ENCODE measurements at regions not wholly inside any gene's neighbourhood (a gene's known extent, or its start where the extent isn't known, plus 50 kb on each side); places are given as distances from the start of the nearest gene placed in this dataset.

GRCh38 chr22:27099946-27100722 is 442.7 kb downstream of the MIAT start:
- H3K4me1 Mint-ChIP-seq, result peaks cover 16 to 25% of the 10 kb centered on the region in 2 experiments
- no peak overlapping the region for H3K27ac ChIP-seq (ENCODE audit: insufficient read length, low read depth, low read length)
- no peak overlapping the region; a peak in 2 of 7 replicates for H3K27ac Mint-ChIP-seq
- H2BK5ac ChIP-seq (ENCODE audit: insufficient read length, low read length), result no peak overlapping the region
- H3K27me3 Mint-ChIP-seq (ENCODE audit: low read depth), result peaks cover 31% of the 10 kb centered on the region
- no peak overlapping the region for H2BK15ac ChIP-seq (ENCODE audit: low read depth, low read length)
- H3K4me1 ChIP-seq (ENCODE audit: insufficient read depth, low read length), result no peaks in the 10 kb centered on the region
- H3K36me3 Mint-ChIP-seq (ENCODE audit: insufficient read depth in 1 of 3, low read depth in 3 of 3), result no peaks in the 10 kb centered on the region; a peak in 1 of 7 replicates
- H2BK12ac ChIP-seq (ENCODE audit: insufficient read length, low read depth, low read length), result no peak overlapping the region
- TF ChIP-seq, protein P1, sequence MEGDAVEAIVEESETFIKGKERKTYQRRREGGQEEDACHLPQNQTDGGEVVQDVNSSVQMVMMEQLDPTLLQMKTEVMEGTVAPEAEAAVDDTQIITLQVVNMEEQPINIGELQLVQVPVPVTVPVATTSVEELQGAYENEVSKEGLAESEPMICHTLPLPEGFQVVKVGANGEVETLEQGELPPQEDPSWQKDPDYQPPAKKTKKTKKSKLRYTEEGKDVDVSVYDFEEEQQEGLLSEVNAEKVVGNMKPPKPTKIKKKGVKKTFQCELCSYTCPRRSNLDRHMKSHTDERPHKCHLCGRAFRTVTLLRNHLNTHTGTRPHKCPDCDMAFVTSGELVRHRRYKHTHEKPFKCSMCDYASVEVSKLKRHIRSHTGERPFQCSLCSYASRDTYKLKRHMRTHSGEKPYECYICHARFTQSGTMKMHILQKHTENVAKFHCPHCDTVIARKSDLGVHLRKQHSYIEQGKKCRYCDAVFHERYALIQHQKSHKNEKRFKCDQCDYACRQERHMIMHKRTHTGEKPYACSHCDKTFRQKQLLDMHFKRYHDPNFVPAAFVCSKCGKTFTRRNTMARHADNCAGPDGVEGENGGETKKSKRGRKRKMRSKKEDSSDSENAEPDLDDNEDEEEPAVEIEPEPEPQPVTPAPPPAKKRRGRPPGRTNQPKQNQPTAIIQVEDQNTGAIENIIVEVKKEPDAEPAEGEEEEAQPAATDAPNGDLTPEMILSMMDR (conservative IDR thresholded peaks at IDR 0.05), result no peak
- no peaks in the 10 kb centered on the region; a peak in 1 of 5 replicates for H3K9me3 Mint-ChIP-seq
- peak overlapping the region in 1 of 2 experiments; percentile 38; a peak in 2 of 5 replicates for H3K4me3 Mint-ChIP-seq
- no peak overlapping the region for H3K4me2 ChIP-seq (ENCODE audit: insufficient read depth, insufficient read length, low read length)
- H3K9me3 ChIP-seq (ENCODE audit: control insufficient read depth, low read depth, low read length), result no peaks in the 10 kb centered on the region
- no peaks in the 10 kb centered on the region for H3K27me3 ChIP-seq (ENCODE audit: insufficient read depth, low read length)
- H3K23ac ChIP-seq (ENCODE audit: insufficient read length, low read depth, low read length), result no peak overlapping the region
- H3T11ph ChIP-seq (ENCODE audit: low read length), result no peak overlapping the region
- H3K18ac ChIP-seq (ENCODE audit: insufficient read length, low read depth, low read length), result peak overlapping the region; percentile 43
- H2BK120ac ChIP-seq (ENCODE audit: low read depth, low read length, poor library complexity, severe bottlenecking), result no peak overlapping the region
- no peak overlapping the region for H4K91ac ChIP-seq (ENCODE audit: insufficient read length, low read depth, low read length)
- H3K23me2 ChIP-seq (ENCODE audit: insufficient read length, low read depth, low read length, poor library complexity, severe bottlenecking), result no peaks in the 10 kb centered on the region
- no peaks in the 10 kb centered on the region for H3K79me1 ChIP-seq (ENCODE audit: insufficient read depth, low read depth, low read length, poor library complexity, severe bottlenecking)
- H4K5ac ChIP-seq (ENCODE audit: insufficient read length, low read depth, low read length), result no peak overlapping the region
- H2AK5ac ChIP-seq (ENCODE audit: insufficient read length, low read length), result no peak overlapping the region
- no CpG with 5 or more reads among the region's 15 CpGs for WGBS (ENCODE audit: extremely low coverage, insufficient read length, low lambda C conversion rate)
- no peak for DNase-seq
- H3K9ac ChIP-seq (ENCODE audit: extremely low read depth, insufficient read length, low read length), result no peak overlapping the region
- H3K14ac ChIP-seq (ENCODE audit: insufficient read depth, low read length), result peak overlapping the region; percentile 52; the same call in 1 of the 2 replicates
- H4K20me1 ChIP-seq (ENCODE audit: control insufficient read depth, insufficient read depth, insufficient read length), result no peaks in the 10 kb centered on the region
- H3K79me2 ChIP-seq (ENCODE audit: insufficient read depth, low read length), result no peaks in the 10 kb centered on the region
- H3K4ac ChIP-seq (ENCODE audit: low read depth, low read length), result no peak overlapping the region
- no peak overlapping the region for H4K8ac ChIP-seq (replicated peaks; ENCODE audit: insufficient read length, low read depth, low read length)
- H2AFZ ChIP-seq (ENCODE audit: low read length), result no peak overlapping the region
- H3K56ac ChIP-seq (ENCODE audit: insufficient read length, low read depth, low read length), result no peak overlapping the region
- H2BK20ac ChIP-seq (ENCODE audit: low read depth, low read length, poor library complexity, severe bottlenecking), result no peak overlapping the region
